IMR-90 (cell line): ENCODE measurements at regions not wholly inside any gene's neighbourhood (a gene's known extent, or its start where the extent isn't known, plus 50 kb on each side); places are given as distances from the start of the nearest gene placed in this dataset.

ENCODE experiments used
- ATAC-seq: fragments of 200-7000 bp; cut with Tn5 transposase; 2 replicates; pipeline ENCODE4 v1.9.1; 2020; ENCODE audit warnings: low read depth, mild to moderate bottlenecking, moderate library complexity
- BruUV-seq: library from RNA; stranded (reverse); fragments of 400-500 nt; replicated peaks from 2 replicates; lab custom pipeline; 2021; lab: Mats Ljungman, UMichigan
- CTCF ChIA-PET: fragments of 300-600 bp; formaldehyde crosslinking; extraction: SDS; loops from one replicate; lab custom pipeline; 2021; ENCODE audit warnings: antibody characterized with exemption; lab: Yijun Ruan, JAX
- POLR2A ChIA-PET: fragments of 300-600 bp; sonication (Branson Sonifier 250); formaldehyde crosslinking; loops from one replicate; lab custom pipeline; 2022; ENCODE audit warnings: antibody characterized with exemption; ENCODE audit not compliant: unreplicated experiment; lab: Charles Lee
- DNase-seq: peaks from one replicate; pipeline ENCODE4 v3.0.0; 2013
- H2AFZ ChIP-seq: replicated peaks from 2 replicates; pipeline ENCODE3; 2013; ENCODE audit warnings: low read length, mild to moderate bottlenecking; ENCODE audit not compliant: poor library complexity
- H2AK5ac ChIP-seq: 2 replicates; pipeline ENCODE4 v1.6.1; 2013; ENCODE audit warnings: low read depth, low read length, inconsistent platforms
- H2AK9ac ChIP-seq: replicated peaks from 2 replicates; pipeline ENCODE3; 2013; ENCODE audit warnings: mild to moderate bottlenecking, low read depth, low read length, moderate library complexity; ENCODE audit not compliant: poor library complexity
- H2BK120ac ChIP-seq: 2 replicates; pipeline ENCODE4 v1.6.1; 2013; ENCODE audit warnings: low read depth, low read length, inconsistent platforms
- H2BK15ac ChIP-seq: 3 replicates; pipeline ENCODE4 v1.6.1; 2013; ENCODE audit warnings: low read depth, low read length, inconsistent platforms
- H2BK20ac ChIP-seq: 2 replicates; pipeline ENCODE4 v1.6.1; 2013; ENCODE audit warnings: low read depth, mild to moderate bottlenecking, inconsistent platforms, low read length, moderate library complexity
- H2BK5ac ChIP-seq: 2 replicates; pipeline ENCODE4 v1.6.1; 2013; ENCODE audit warnings: mild to moderate bottlenecking, low read depth, low read length, inconsistent platforms; ENCODE audit not compliant: poor library complexity, severe bottlenecking
- H3K14ac ChIP-seq: replicated peaks from 2 replicates; pipeline ENCODE4 v1.6.1; 2013; ENCODE audit warnings: low read depth, low read length, inconsistent platforms
- H3K18ac ChIP-seq: 2 replicates; pipeline ENCODE4 v1.6.1; 2013; ENCODE audit warnings: low read depth, low read length, control low read depth
- H3K23ac ChIP-seq: 2 replicates; pipeline ENCODE4 v1.6.1; 2013; ENCODE audit warnings: low read depth, low read length, inconsistent platforms
- H3K27ac ChIP-seq: 2 replicates; pipeline ENCODE4 v1.5.1; 2013; ENCODE audit warnings: mild to moderate bottlenecking, control low read depth, low read length; ENCODE audit not compliant: insufficient read depth
- H3K27me3 ChIP-seq: 2 replicates; pipeline ENCODE4 v1.6.1; 2013; ENCODE audit warnings: low read length; ENCODE audit not compliant: control insufficient read depth, insufficient read depth
- H3K36me3 ChIP-seq: 2 replicates; pipeline ENCODE4 v1.6.1; 2013; ENCODE audit warnings: low read length, mixed read lengths; ENCODE audit not compliant: control insufficient read depth, insufficient read depth
- H3K4ac ChIP-seq: 2 replicates; pipeline ENCODE4 v1.6.1; 2013; ENCODE audit warnings: low read depth, low read length, inconsistent platforms
- H3K4me1 ChIP-seq: 2 replicates; pipeline ENCODE4 v1.6.1; 2013; ENCODE audit warnings: low read length, mixed read lengths; ENCODE audit not compliant: control insufficient read depth, insufficient read depth
- H3K4me2 ChIP-seq: 2 replicates; pipeline ENCODE4 v1.6.1; 2013; ENCODE audit warnings: low read depth, mild to moderate bottlenecking, control low read depth, low read length, moderate library complexity
- H3K4me3 ChIP-seq: 2 replicates; pipeline ENCODE4 v1.5.1; 2013; ENCODE audit warnings: low read depth, mild to moderate bottlenecking, control low read depth, low read length, moderate library complexity; ENCODE audit not compliant: insufficient read depth
- H3K56ac ChIP-seq: 2 replicates; pipeline ENCODE4 v1.6.1; 2013; ENCODE audit warnings: low read length, inconsistent platforms; ENCODE audit not compliant: insufficient read depth; ENCODE audit errors: extremely low read depth
- H3K79me1 ChIP-seq, 2 experiments: 2 replicates each; pipeline ENCODE4 v1.6.1; 2013; ENCODE audit warnings: low read length in 2 of 2, inconsistent platforms in 1 of 2, low read depth in 1 of 2
- H3K9ac ChIP-seq: 2 replicates; pipeline ENCODE4 v1.6.1; 2013; ENCODE audit warnings: low read depth, low read length, control low read depth
- H3K9me1 ChIP-seq: 2 replicates; pipeline ENCODE4 v1.6.1; 2013; ENCODE audit warnings: low read length, inconsistent platforms; ENCODE audit not compliant: insufficient read depth
- H3K9me3 ChIP-seq: 2 replicates; pipeline ENCODE4 v1.6.1; 2013; ENCODE audit warnings: low read length; ENCODE audit not compliant: control insufficient read depth, insufficient read depth
- H4K20me1 ChIP-seq: 2 replicates; pipeline ENCODE4 v1.6.1; 2013; ENCODE audit warnings: low read length, inconsistent platforms; ENCODE audit not compliant: insufficient read depth
- H4K5ac ChIP-seq: 2 replicates; pipeline ENCODE4 v1.6.1; 2013; ENCODE audit warnings: mild to moderate bottlenecking, low read depth, low read length, control low read depth
- H4K8ac ChIP-seq, 2 experiments: 2 replicates each; pipeline ENCODE4 v1.6.1; 2013; ENCODE audit warnings: low read depth in 2 of 2, low read length in 2 of 2, control low read depth in 1 of 2, inconsistent platforms in 1 of 2
- H4K91ac ChIP-seq: 2 replicates; pipeline ENCODE4 v1.6.1; 2013; ENCODE audit warnings: low read depth, low read length, inconsistent platforms; ENCODE audit not compliant: insufficient read depth
- BHLHE40 ChIP-seq: fragments of 150-350 bp; IDR thresholded peaks from 2 replicates; pipeline ENCODE4 v1.6.1; 2016; ENCODE audit warnings: mild to moderate bottlenecking, low read depth, low read length
- FOS ChIP-seq: fragments of 150-350 bp; IDR thresholded peaks from 2 replicates; pipeline ENCODE4 v1.6.1; 2016; ENCODE audit warnings: low read depth, low read length
- RAD21 ChIP-seq: IDR thresholded peaks from 2 replicates; pipeline ENCODE4 v1.6.1; 2012; ENCODE audit warnings: low read length, improper control_type of control experiment
- SMC3 ChIP-seq: fragments of 150-350 bp; IDR thresholded peaks from 2 replicates; pipeline ENCODE4 v1.6.1; 2016; ENCODE audit warnings: low read depth, mild to moderate bottlenecking, antibody characterized with exemption, low read length, moderate library complexity
- WGBS, 2 experiments: methylation state at CpG; one replicate each; pipeline versions ENCODE4 v1.1.5 to v1.1.7; 2013; ENCODE audit warnings: missing lambda C conversion rate in 2 of 2; ENCODE audit not compliant: insufficient read length in 1 of 2; ENCODE audit errors: extremely low coverage in 2 of 2; 5-methylcytosine and 5-hydroxymethylcytosine counted together
- dilution Hi-C: fragments of 300-500 bp; cut with HindIII; formaldehyde crosslinking; loops from one replicate; pipeline ENCODE4 v1.14.3; 2018; ENCODE audit warnings: low sequenced_read_pairs; ENCODE audit not compliant: unreplicated experiment
- in situ Hi-C: fragments of 300-500 bp; cut with MboI; formaldehyde crosslinking; loops from 3 replicates; pipeline ENCODE4 v1.14.3; 2019; ENCODE audit warnings: low sequenced_read_pairs, inconsistent platforms, mixed read lengths
- intact Hi-C: fragments of 100-400 bp; cut with micrococcal nuclease; formaldehyde crosslinking; loops from 2 replicates; pipeline ENCODE4 v1.10.0; 2022
- TF ChIP-seq, protein P1 (sequence below): conservative IDR thresholded peaks from 2 replicates; pipeline ENCODE4 v1.5.1; 2012; ENCODE audit warnings: mild to moderate bottlenecking, low read depth, low read length, improper control_type of control experiment
- TF ChIP-seq, protein P2 (sequence below): fragments of 150-350 bp; IDR thresholded peaks from 2 replicates; pipeline ENCODE4 v1.6.1; 2017; ENCODE audit warnings: mild to moderate bottlenecking, antibody characterized with exemption, low read length, low read depth

DNA sequence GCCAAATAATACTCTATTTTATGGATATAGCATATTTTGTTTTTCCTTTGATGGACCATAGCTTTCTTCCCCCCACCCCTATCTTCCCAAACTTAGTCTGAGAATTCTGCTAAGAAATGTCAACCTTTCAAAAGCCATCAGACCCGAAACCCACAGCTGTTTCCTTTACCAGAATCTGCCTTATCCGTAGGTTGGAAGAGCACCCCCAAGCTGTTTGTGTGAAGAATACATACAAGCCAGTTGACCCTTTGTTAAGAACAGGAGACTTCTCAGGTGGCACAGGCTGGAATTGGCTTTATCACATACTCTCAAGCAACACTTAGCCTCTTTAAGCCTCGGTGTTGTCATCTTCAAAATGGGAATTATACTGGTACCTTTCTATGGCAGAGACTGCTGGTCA, 135.1 kb downstream of the ACTR3 start:
- intact Hi-C loops (no loop called here), in situ Hi-C loops (no loop called here), dilution Hi-C loops (no loop called here)
- Histone ChIP-seq H3K56ac (no peak overlapping the region), H2AK5ac (no peak overlapping the region), H3K23ac (no peak overlapping the region), H3K18ac (no peak overlapping the region), H3K4me3 (no peak overlapping the region), H2BK120ac (no peak overlapping the region), H3K9me1 (no peaks in the 10 kb centered on the region), H2AK9ac (no peak overlapping the region), H3K27ac (no peak overlapping the region), H2AFZ (no peak overlapping the region), H4K5ac (no peak overlapping the region), H3K9me3 (peaks cover 2% of the 10 kb centered on the region; the same call in 1 of the 2 replicates), H3K36me3 (no peaks in the 10 kb centered on the region), H2BK15ac (no peak overlapping the region), H4K8ac (no peak overlapping the region), H3K79me1 (no peaks in the 10 kb centered on the region), H2BK20ac (no peak overlapping the region), H4K20me1 (no peaks in the 10 kb centered on the region), H3K4me1 (no peaks in the 10 kb centered on the region; the same call in 1 of the 2 replicates), H3K4ac (no peak overlapping the region), H3K27me3 (peaks cover 3% of the 10 kb centered on the region; the same call in 1 of the 2 replicates), H3K4me2 (no peak overlapping the region), H3K14ac (no peak overlapping the region), H4K91ac (no peak overlapping the region), H3K9ac (no peak overlapping the region), H2BK5ac (no peak overlapping the region)
- no peak for TF ChIP-seq BHLHE40
- TF ChIP-seq, protein P1, sequence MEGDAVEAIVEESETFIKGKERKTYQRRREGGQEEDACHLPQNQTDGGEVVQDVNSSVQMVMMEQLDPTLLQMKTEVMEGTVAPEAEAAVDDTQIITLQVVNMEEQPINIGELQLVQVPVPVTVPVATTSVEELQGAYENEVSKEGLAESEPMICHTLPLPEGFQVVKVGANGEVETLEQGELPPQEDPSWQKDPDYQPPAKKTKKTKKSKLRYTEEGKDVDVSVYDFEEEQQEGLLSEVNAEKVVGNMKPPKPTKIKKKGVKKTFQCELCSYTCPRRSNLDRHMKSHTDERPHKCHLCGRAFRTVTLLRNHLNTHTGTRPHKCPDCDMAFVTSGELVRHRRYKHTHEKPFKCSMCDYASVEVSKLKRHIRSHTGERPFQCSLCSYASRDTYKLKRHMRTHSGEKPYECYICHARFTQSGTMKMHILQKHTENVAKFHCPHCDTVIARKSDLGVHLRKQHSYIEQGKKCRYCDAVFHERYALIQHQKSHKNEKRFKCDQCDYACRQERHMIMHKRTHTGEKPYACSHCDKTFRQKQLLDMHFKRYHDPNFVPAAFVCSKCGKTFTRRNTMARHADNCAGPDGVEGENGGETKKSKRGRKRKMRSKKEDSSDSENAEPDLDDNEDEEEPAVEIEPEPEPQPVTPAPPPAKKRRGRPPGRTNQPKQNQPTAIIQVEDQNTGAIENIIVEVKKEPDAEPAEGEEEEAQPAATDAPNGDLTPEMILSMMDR, result no peak
- TF ChIP-seq, protein P2, sequence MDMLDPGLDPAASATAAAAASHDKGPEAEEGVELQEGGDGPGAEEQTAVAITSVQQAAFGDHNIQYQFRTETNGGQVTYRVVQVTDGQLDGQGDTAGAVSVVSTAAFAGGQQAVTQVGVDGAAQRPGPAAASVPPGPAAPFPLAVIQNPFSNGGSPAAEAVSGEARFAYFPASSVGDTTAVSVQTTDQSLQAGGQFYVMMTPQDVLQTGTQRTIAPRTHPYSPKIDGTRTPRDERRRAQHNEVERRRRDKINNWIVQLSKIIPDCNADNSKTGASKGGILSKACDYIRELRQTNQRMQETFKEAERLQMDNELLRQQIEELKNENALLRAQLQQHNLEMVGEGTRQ, result no peak
- TF ChIP-seq FOS, result no peak
- no peak for TF ChIP-seq RAD21
- TF ChIP-seq SMC3, result no peak
- WGBS, 2 experiments, result 100% methylated on average over 2 of the region's 3 CpGs; no CpG with 5 or more reads in 1 of the 2 experiments
- no TSS peak for BruUV-seq
- CTCF ChIA-PET, result interaction anchor here (0.7 kb wide), 1 partner anchor 61 kb away, joined by 3 read pairs; no protein-coding TSS in a partner anchor
- DNase-seq, result no peak
- POLR2A ChIA-PET, result no interaction called here
- ATAC-seq, result no peak
